Sigmoid colon (tissue), 6 donors: ENCODE measurements at regions not wholly inside any gene's neighbourhood (a gene's known extent, or its start where the extent isn't known, plus 50 kb on each side); places are given as distances from the start of the nearest gene placed in this dataset.
A peak's percentile ranks its signal among the peaks of the same experiment; 100 is the strongest.

Experiments
- DNase-seq: peaks from one replicate; pipeline ENCODE4 v3.0.0-alpha.2; 2019
- H3K27ac ChIP-seq, 4 donors: fragments of 200-600 bp; sonication (generic); one replicate each; pipeline ENCODE4 v1.5.1; 2016 to 2019; ENCODE audit warnings: mild to moderate bottlenecking in 1 of 4
- H3K27me3 ChIP-seq, 3 donors: fragments of 200-600 bp; sonication (generic); one replicate each; pipeline ENCODE4 v1.5.1; 2019; ENCODE audit warnings: mild to moderate bottlenecking in 1 of 3
- H3K36me3 ChIP-seq, 4 donors: fragments of 200-600 bp; sonication (generic); one replicate each; pipeline ENCODE4 v1.5.1; 2016 to 2019
- H3K4me1 ChIP-seq, 4 donors: fragments of 200-600 bp; sonication (generic); one replicate each; pipeline ENCODE4 v1.5.1; 2017 to 2019
- H3K4me3 ChIP-seq, 4 donors: fragments of 200-600 bp; sonication (generic); one replicate each; pipeline ENCODE4 v1.5.1; 2017 to 2019; ENCODE audit warnings: mild to moderate bottlenecking in 2 of 4, moderate library complexity in 1 of 4
- H3K9me3 ChIP-seq, 4 donors: fragments of 200-600 bp in 3 of 4; sonication (generic) in 3 of 4; one replicate each; pipeline versions ENCODE4 v1.5.1 to v1.6.1; 2013 to 2019
- CTCF ChIP-seq, 4 experiments: fragments of 450-650 bp in 3 of 4; fragments of 200-600 bp in 1 of 4; IDR thresholded peaks; one replicate each; pipeline ENCODE4 v1.5.1; 2016 to 2019; ENCODE audit warnings: antibody characterized with exemption in 4 of 4, mild to moderate bottlenecking in 3 of 4, moderate library complexity in 2 of 4
- EP300 ChIP-seq, 4 donors: sonication (generic); formaldehyde crosslinking; IDR thresholded peaks; one replicate each; pipeline ENCODE4 v1.6.1; 2017; ENCODE audit warnings: antibody characterized with exemption in 4 of 4
- POLR2A ChIP-seq, 2 donors: fragments of 450-650 bp; IDR thresholded peaks; one replicate each; pipeline ENCODE4 v1.6.1; 2016; ENCODE audit warnings: antibody characterized with exemption in 2 of 2, mild to moderate bottlenecking in 2 of 2, moderate library complexity in 2 of 2
- POLR2AphosphoS5 ChIP-seq, 4 donors: sonication (generic); formaldehyde crosslinking; IDR thresholded peaks; one replicate each; pipeline ENCODE4 v1.6.1; 2017; ENCODE audit warnings: antibody characterized with exemption in 4 of 4
- WGBS, 2 donors: extraction: QIAGEN DNeasy Blood & Tissue Kit; methylation state at CpG; one replicate each; pipeline ENCODE4 v1.1.7; 2013; 5-methylcytosine and 5-hydroxymethylcytosine counted together
- intact Hi-C: fragments of 100-400 bp; cut with DNase I; formaldehyde crosslinking; loops from one replicate; pipeline ENCODE4 v1.15.1; 2023
- donor health status: healthy with polysubstance abuse.
- donor health status: healthy.

- Histone ChIP-seq H3K4me3 (peak overlapping the region; percentile 8 to 48 (median 45)), H3K4me1 (peaks cover 0 to 14% (median 10%) of the 10 kb centered on the region in 4 donors), H3K9me3 (no peaks in the 10 kb centered on the region), H3K27me3 (peaks cover 2 to 17% (median 3%) of the 10 kb centered on the region in 3 donors), H3K36me3 (no peaks in the 10 kb centered on the region), H3K27ac (no peak overlapping the region)
- peak; percentile 77 for DNase-seq
- intact Hi-C loops = loop anchor here (2.0 to 5.0 kb wide), 2 partner anchors 55 to 69 kb away; no protein-coding TSS in a partner anchor
- TF ChIP-seq POLR2A (IDR thresholded peaks at IDR 0.05) = no peak
- peak in 3 of 4 experiments; percentile 6 to 63 (median 42) for TF ChIP-seq CTCF (IDR thresholded peaks at IDR 0.05)
- WGBS, 2 donors = 1% methylated on average over 59 to 60 of the region's 60 CpGs
These were observed 74.0 kb upstream of the CUX1 start for GRCh38 chr7:101743241-101743994.

GRCh38 chr7:101743995-101744360 lies 73.4 kb upstream of the CUX1 start:
- no peak for DNase-seq
- Histone ChIP-seq H3K4me3 (peak overlapping the region in 2 of 4 donors; percentile 46 to 48), H3K9me3 (no peaks in the 10 kb centered on the region), H3K27ac (no peak overlapping the region), H3K36me3 (no peaks in the 10 kb centered on the region), H3K27me3 (peaks cover 2 to 20% (median 3%) of the 10 kb centered on the region in 3 donors), H3K4me1 (peaks cover 0 to 14% (median 10%) of the 10 kb centered on the region in 4 donors)
- intact Hi-C loops = loop anchor here (2.0 to 5.0 kb wide), 2 partner anchors 55 to 68 kb away; no protein-coding TSS in a partner anchor
- TF ChIP-seq POLR2A (IDR thresholded peaks at IDR 0.05) (no peak), CTCF (IDR thresholded peaks at IDR 0.05) (no peak), POLR2AphosphoS5 (IDR thresholded peaks at IDR 0.05) (no peak), EP300 (IDR thresholded peaks at IDR 0.05) (no peak)
- WGBS, 2 donors = 47 to 63% methylated on average over 12 of the region's 12 CpGs

- Histone ChIP-seq H3K27ac (no peak overlapping the region), H3K9me3 (no peaks in the 10 kb centered on the region), H3K27me3 (peaks cover 2 to 24% (median 3%) of the 10 kb centered on the region in 3 donors), H3K4me3 (no peak overlapping the region), H3K36me3 (no peaks in the 10 kb centered on the region), H3K4me1 (peaks cover 0 to 14% (median 10%) of the 10 kb centered on the region in 4 donors)
- intact Hi-C loops = loop anchor here (5.0 kb wide), 1 partner anchor 68 kb away; no protein-coding TSS in a partner anchor
- no peak for TF ChIP-seq EP300 (IDR thresholded peaks at IDR 0.05)
- no peak for TF ChIP-seq CTCF (IDR thresholded peaks at IDR 0.05)
- no peak for TF ChIP-seq POLR2A (IDR thresholded peaks at IDR 0.05)
- no peak for TF ChIP-seq POLR2AphosphoS5 (IDR thresholded peaks at IDR 0.05)
- 67 to 80% methylated on average over 5 of the region's 5 CpGs for WGBS, 2 donors
- no peak for DNase-seq
These were observed 72.8 kb upstream of the CUX1 start for GRCh38 chr7:101744588-101744987.

GRCh38 chr7:101746314-101746713 lies 71.1 kb upstream of the CUX1 start:
- H3K27me3 ChIP-seq = peaks cover 2 to 24% (median 3%) of the 10 kb centered on the region in 3 donors
- no peaks in the 10 kb centered on the region for H3K36me3 ChIP-seq
- no peak overlapping the region for H3K4me3 ChIP-seq
- peaks cover 0 to 14% (median 10%) of the 10 kb centered on the region in 4 donors for H3K4me1 ChIP-seq
- intact Hi-C loops = no loop called here
- WGBS, 2 donors = 85 to 88% methylated on average over 5 of the region's 5 CpGs
- H3K9me3 ChIP-seq = no peaks in the 10 kb centered on the region
- no peak for DNase-seq
- TF ChIP-seq POLR2A (IDR thresholded peaks at IDR 0.05) (no peak), CTCF (IDR thresholded peaks at IDR 0.05) (no peak), EP300 (IDR thresholded peaks at IDR 0.05) (no peak), POLR2AphosphoS5 (IDR thresholded peaks at IDR 0.05) (no peak)
- no peak overlapping the region for H3K27ac ChIP-seq
